ENCODE measurements at regions not wholly inside any gene's neighbourhood (a gene's known extent, or its start where the extent isn't known, plus 50 kb on each side); places are given as distances from the start of the nearest gene placed in this dataset.

- H2BK5ac ChIP-seq (ENCODE audit: low read depth, low read length, poor library complexity, severe bottlenecking): no peak overlapping the region
- ATAC-seq (ENCODE audit: low read depth): no peak
- H3K9me1 ChIP-seq (ENCODE audit: insufficient read depth, low read length): peaks cover 14% of the 10 kb centered on the region; the same call in 1 of the 2 replicates
- no peak overlapping the region for H3K27ac ChIP-seq (ENCODE audit: insufficient read depth, low read length)
- no peak for DNase-seq
- H3K4me1 ChIP-seq (ENCODE audit: control insufficient read depth, insufficient read depth, low read length): peaks cover 2% of the 10 kb centered on the region; the same call in 1 of the 2 replicates
- H3K14ac ChIP-seq (replicated peaks; ENCODE audit: low read depth, low read length): no peak overlapping the region
- H2BK120ac ChIP-seq (ENCODE audit: low read depth, low read length): no peak overlapping the region
- no peak overlapping the region for H4K5ac ChIP-seq (ENCODE audit: low read depth, low read length)
- peaks cover 41 to 64% of the 10 kb centered on the region in 2 experiments for H3K79me1 ChIP-seq (ENCODE audit: low read depth in 1 of 2, low read length in 2 of 2)
- no peak overlapping the region for H2BK20ac ChIP-seq (ENCODE audit: low read depth, low read length)
- no peak overlapping the region for H4K8ac ChIP-seq (ENCODE audit: low read depth in 2 of 2, low read length in 2 of 2)
- no peak for TF ChIP-seq CEBPB (IDR thresholded peaks at IDR 0.05; ENCODE audit: low read depth, low read length)
- no peak for TF ChIP-seq RCOR1 (IDR thresholded peaks at IDR 0.05; ENCODE audit: insufficient replicate concordance, low read length)
- TF ChIP-seq CHD1 (IDR thresholded peaks at IDR 0.05; ENCODE audit: low read depth, low read length): no peak
- no peak for TF ChIP-seq NFE2L2 (IDR thresholded peaks at IDR 0.05; ENCODE audit: low read depth, low read length)
- TF ChIP-seq SMC3 (IDR thresholded peaks at IDR 0.05; ENCODE audit: low read depth, low read length): no peak
- no peak for TF ChIP-seq ELK1 (IDR thresholded peaks at IDR 0.05; ENCODE audit: borderline replicate concordance, low read depth, low read length)
- TF ChIP-seq RFX5 (IDR thresholded peaks at IDR 0.05; ENCODE audit: low read depth, low read length): no peak
- TF ChIP-seq MXI1 (IDR thresholded peaks at IDR 0.05; ENCODE audit: borderline replicate concordance, low read depth, low read length): no peak
- TF ChIP-seq RAD21 (IDR thresholded peaks at IDR 0.05; ENCODE audit: low read length): no peak
- no peak for TF ChIP-seq POLR2A (IDR thresholded peaks at IDR 0.05; ENCODE audit: low read depth, low read length)
- TF ChIP-seq MAFK (IDR thresholded peaks at IDR 0.05; ENCODE audit: low read depth, low read length): no peak
- no peak for TF ChIP-seq FOS (IDR thresholded peaks at IDR 0.05; ENCODE audit: low read depth, low read length)
- TF ChIP-seq USF2 (IDR thresholded peaks at IDR 0.05; ENCODE audit: low read depth, low read length): no peak
- TF ChIP-seq CTCF (conservative IDR thresholded peaks at IDR 0.05; ENCODE audit: low read depth, low read length): no peak
- TF ChIP-seq MAZ (IDR thresholded peaks at IDR 0.05; ENCODE audit: borderline replicate concordance, low read depth, low read length): no peak
- no peak for TF ChIP-seq BHLHE40 (IDR thresholded peaks at IDR 0.05; ENCODE audit: low read depth, low read length)
- H2AK5ac ChIP-seq (ENCODE audit: low read depth, low read length): no peak overlapping the region
- no peak overlapping the region for H3K4me3 ChIP-seq (ENCODE audit: insufficient read depth, low read depth, low read length)
- no peak overlapping the region for H3K18ac ChIP-seq (ENCODE audit: low read depth, low read length)
- dilution Hi-C loops (cut with HindIII; ENCODE audit: low sequenced_read_pairs, unreplicated experiment) (no loop called here), intact Hi-C loops (cut with micrococcal nuclease) (no loop called here), in situ Hi-C loops (cut with MboI; ENCODE audit: low sequenced_read_pairs) (loop anchor here (25.0 kb wide), 4 partner anchors 369 to 1156 kb away; partner anchors contain the start of gene FMNL1)
- no peak overlapping the region for H2BK15ac ChIP-seq (ENCODE audit: low read depth, low read length)
- BruUV-seq (replicated peaks): no TSS peak
- ChIA-PET POLR2A (ENCODE audit: unreplicated experiment) (no interaction called here), CTCF (no interaction called here)
- H3K4ac ChIP-seq (ENCODE audit: low read depth, low read length): no peak overlapping the region
- no peaks in the 10 kb centered on the region for H3K36me3 ChIP-seq (ENCODE audit: control insufficient read depth, insufficient read depth, low read length)
- H3K9me3 ChIP-seq (ENCODE audit: control insufficient read depth, insufficient read depth, low read length): no peaks in the 10 kb centered on the region
- H3K4me2 ChIP-seq (ENCODE audit: low read depth, low read length): no peak overlapping the region
- no peak overlapping the region for H2AK9ac ChIP-seq (replicated peaks; ENCODE audit: low read depth, low read length, poor library complexity)
- peaks cover 8% of the 10 kb centered on the region; the same call in 1 of the 2 replicates for H4K20me1 ChIP-seq (ENCODE audit: insufficient read depth, low read length)
- no peak overlapping the region for H3K23ac ChIP-seq (ENCODE audit: low read depth, low read length)
- no peak overlapping the region for H3K9ac ChIP-seq (ENCODE audit: low read depth, low read length)
- H2AFZ ChIP-seq (replicated peaks; ENCODE audit: low read length, poor library complexity): no peak overlapping the region
- no peak overlapping the region for H4K91ac ChIP-seq (ENCODE audit: insufficient read depth, low read depth, low read length)
- no peaks in the 10 kb centered on the region for H3K27me3 ChIP-seq (ENCODE audit: control insufficient read depth, insufficient read depth, low read length)
- WGBS, 2 experiments (ENCODE audit: extremely low coverage in 2 of 2, insufficient read length in 1 of 2): no CpG with 5 or more reads among the region's 7 CpGs
- no peak overlapping the region for H3K56ac ChIP-seq (ENCODE audit: extremely low read depth, insufficient read depth, low read length)
Observed at GRCh38 chr17:45580924-45581323, 90.4 kb upstream of the PLEKHM1 start.
